Sigmoid colon (tissue), 4 donors: ENCODE measurements at regions not wholly inside any gene's neighbourhood (a gene's known extent, or its start where the extent isn't known, plus 50 kb on each side); places are given as distances from the start of the nearest gene placed in this dataset.
"Not testable (repeated sequence)": the region's sequence is repeated elsewhere in the genome, so short reads cannot be mapped to it uniquely, and the experiment has no call there.

Source experiments
- CTCF ChIP-seq, 4 experiments: fragments of 450-650 bp in 3 of 4; fragments of 200-600 bp in 1 of 4; IDR thresholded peaks; one replicate each; pipeline ENCODE4 v1.5.1; 2016 to 2019; ENCODE audit warnings: antibody characterized with exemption in 4 of 4, mild to moderate bottlenecking in 3 of 4, moderate library complexity in 2 of 4
- EP300 ChIP-seq, 4 donors: sonication (generic); formaldehyde crosslinking; IDR thresholded peaks; one replicate each; pipeline ENCODE4 v1.6.1; 2017; ENCODE audit warnings: antibody characterized with exemption in 4 of 4
- POLR2A ChIP-seq, 2 donors: fragments of 450-650 bp; IDR thresholded peaks; one replicate each; pipeline ENCODE4 v1.6.1; 2016; ENCODE audit warnings: antibody characterized with exemption in 2 of 2, mild to moderate bottlenecking in 2 of 2, moderate library complexity in 2 of 2
- POLR2AphosphoS5 ChIP-seq, 4 donors: sonication (generic); formaldehyde crosslinking; IDR thresholded peaks; one replicate each; pipeline ENCODE4 v1.6.1; 2017; ENCODE audit warnings: antibody characterized with exemption in 4 of 4

DNA sequence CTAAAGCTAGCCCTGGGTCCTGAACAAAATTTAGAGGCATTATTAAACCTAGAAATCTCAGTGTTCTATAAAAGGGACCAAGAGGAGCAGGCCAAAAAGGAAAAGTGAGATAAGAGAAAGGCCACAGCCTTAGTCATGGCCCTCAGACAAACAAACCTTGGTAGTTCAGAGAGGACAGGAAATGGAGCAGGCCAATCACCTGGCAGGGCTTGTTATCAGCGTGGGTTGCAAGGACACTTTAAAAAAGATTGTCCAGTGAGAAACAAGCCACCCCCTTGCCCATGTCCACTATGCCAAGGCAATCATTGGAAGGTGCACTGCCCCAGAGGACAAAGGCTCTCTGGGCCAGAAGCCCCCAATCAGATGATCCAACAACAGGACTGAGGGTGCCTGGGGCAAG lies 213.3 kb upstream of the CXADR start:
- TF ChIP-seq CTCF, POLR2A, POLR2AphosphoS5, EP300 (IDR thresholded peaks at IDR 0.05): not testable (repeated sequence)
